OCI-M2 (cell line): ENCODE measurements at regions not wholly inside any gene's neighbourhood (a gene's known extent, or its start where the extent isn't known, plus 50 kb on each side); places are given as distances from the start of the nearest gene placed in this dataset.

Experiments
- DNase-seq: peaks from one replicate; lab custom pipeline; 2025; ENCODE audit not compliant: unreplicated experiment; lab: John Stamatoyannopoulos, UW

GRCh38 chr3:124519591-124520194 lies 210.6 kb upstream of the UMPS start:
- DNase-seq: no peak

GRCh38 chr3:124520970-124521369 lies 209.3 kb upstream of the UMPS start:
- DNase-seq: no peak

GRCh38 chr3:124522082-124522625 lies 208.1 kb upstream of the UMPS start:
- no peak for DNase-seq

- DNase-seq: no peak
These were observed 203.7 kb upstream of the UMPS start for GRCh38 chr3:124526601-124527000.

- DNase-seq: no peak
These were observed 200.3 kb upstream of the UMPS start for GRCh38 chr3:124529826-124530571.

GRCh38 chr3:124530916-124531315 lies 199.3 kb upstream of the UMPS start:
- DNase-seq: no peak

- no peak for DNase-seq
These were observed 198.2 kb upstream of the UMPS start for GRCh38 chr3:124532071-124532470.

- DNase-seq: no peak
These were observed 194.9 kb upstream of the UMPS start for GRCh38 chr3:124535306-124535705.

GRCh38 chr3:124540550-124541211 lies 189.6 kb upstream of the UMPS start:
- no peak for DNase-seq

GRCh38 chr3:124542214-124542869 lies 187.9 kb upstream of the UMPS start:
- no peak for DNase-seq

GRCh38 chr3:124545891-124546290 lies 184.4 kb upstream of the UMPS start:
- no peak for DNase-seq

- DNase-seq: no peak
These were observed 178.0 kb upstream of the UMPS start for GRCh38 chr3:124552224-124552623.

GRCh38 chr3:124553178-124553577 lies 177.1 kb upstream of the UMPS start:
- DNase-seq: no peak

GRCh38 chr3:124556636-124557035 lies 173.6 kb upstream of the UMPS start:
- DNase-seq: no peak

GRCh38 chr3:124557433-124558232 lies 172.6 kb upstream of the UMPS start:
- DNase-seq: no peak

GRCh38 chr3:124558991-124559845 lies 171.0 kb upstream of the UMPS start:
- DNase-seq: no peak

- peak; percentile 29 for DNase-seq
These were observed 170.2 kb upstream of the UMPS start for GRCh38 chr3:124559846-124560574.

- DNase-seq: no peak
These were observed 169.5 kb upstream of the UMPS start for GRCh38 chr3:124560666-124561215.

GRCh38 chr3:124562769-124563168 lies 167.5 kb upstream of the UMPS start:
- no peak for DNase-seq
